GM23248 (cell line): ENCODE measurements at regions not wholly inside any gene's neighbourhood (a gene's known extent, or its start where the extent isn't known, plus 50 kb on each side); places are given as distances from the start of the nearest gene placed in this dataset.

Experiments used
- EZH2 ChIP-seq: fragments of 200-600 bp; sonication (generic); IDR thresholded peaks from 2 replicates; pipeline ENCODE4 v1.6.1; 2018; ENCODE audit warnings: antibody characterized with exemption, mild to moderate bottlenecking; ENCODE audit not compliant: insufficient read depth, poor library complexity, severe bottlenecking
- EZH2phosphoT487 ChIP-seq: fragments of 200-600 bp; sonication (generic); IDR thresholded peaks from 2 replicates; pipeline ENCODE4 v1.6.1; 2018; ENCODE audit warnings: antibody characterized with exemption, moderate library complexity, mild to moderate bottlenecking, low read depth; ENCODE audit not compliant: insufficient read depth

- no peak for TF ChIP-seq EZH2
- no peak for TF ChIP-seq EZH2phosphoT487
These were observed 278.2 kb downstream of the PTPRU start for GRCh38 chr1:29514361-29515169.
